Neural progenitor cell (in vitro differentiated cells): ENCODE measurements at regions not wholly inside any gene's neighbourhood (a gene's known extent, or its start where the extent isn't known, plus 50 kb on each side); places are given as distances from the start of the nearest gene placed in this dataset.

ENCODE experiments used
- DNase-seq: peaks from one replicate; pipeline ENCODE4 v3.0.0-alpha.2; 2016; ENCODE audit warnings: low spot score
- H2AFZ ChIP-seq: fragments of 200-600 bp; sonication (generic); replicated peaks from 2 replicates; pipeline ENCODE4 v1.6.1; 2016; ENCODE audit warnings: antibody characterized with exemption
- H3F3A ChIP-seq: fragments of 200-600 bp; sonication (generic); 2 replicates; pipeline ENCODE4 v1.6.1; 2016; ENCODE audit warnings: antibody characterized with exemption, low read depth
- H3K27ac ChIP-seq: fragments of 200-600 bp; sonication (generic); 2 replicates; pipeline ENCODE4 v1.5.1; 2016; ENCODE audit warnings: mild to moderate bottlenecking
- H3K27me3 ChIP-seq: fragments of 200-600 bp; sonication (generic); 2 replicates; pipeline ENCODE4 v1.6.1; 2016; ENCODE audit warnings: mild to moderate bottlenecking, moderate library complexity
- H3K36me3 ChIP-seq: fragments of 200-600 bp; sonication (generic); 2 replicates; pipeline ENCODE4 v1.5.1; 2016
- H3K4me1 ChIP-seq: fragments of 200-600 bp; sonication (generic); 2 replicates; pipeline ENCODE4 v1.6.1; 2016; ENCODE audit warnings: mixed run types
- H3K4me2 ChIP-seq: fragments of 200-600 bp; sonication (generic); 2 replicates; pipeline ENCODE4 v1.6.1; 2016
- H3K4me3 ChIP-seq: fragments of 200-600 bp; sonication (generic); 2 replicates; pipeline ENCODE4 v1.5.1; 2016
- H3K79me2 ChIP-seq: fragments of 200-600 bp; sonication (generic); 2 replicates; pipeline ENCODE4 v1.6.1; 2016; ENCODE audit warnings: low read depth
- H3K9ac ChIP-seq: fragments of 200-600 bp; sonication (generic); 2 replicates; pipeline ENCODE4 v1.6.1; 2016
- H3K9me3 ChIP-seq: fragments of 200-600 bp; sonication (generic); 2 replicates; pipeline ENCODE4 v1.5.1; 2016; ENCODE audit warnings: low read depth
- H4K20me1 ChIP-seq: fragments of 200-600 bp; sonication (generic); 2 replicates; pipeline ENCODE4 v1.6.1; 2016; ENCODE audit warnings: low read depth
- H3K27ac Mint-ChIP-seq: 3 replicates; pipeline ENCODE4 v1.8.0; 2021; ENCODE audit warnings: mixed read lengths
- H3K27me3 Mint-ChIP-seq: 2 replicates; pipeline ENCODE4 v1.8.0; 2022; ENCODE audit warnings: low read depth, mild to moderate bottlenecking, inconsistent platforms, moderate library complexity, mixed read lengths; ENCODE audit not compliant: insufficient read depth
- H3K36me3 Mint-ChIP-seq: 3 replicates; pipeline ENCODE4 v1.8.0; 2021; ENCODE audit warnings: mixed read lengths
- H3K4me1 Mint-ChIP-seq: 3 replicates; pipeline ENCODE4 v1.8.0; 2021; ENCODE audit warnings: mixed read lengths
- H3K4me3 Mint-ChIP-seq: 3 replicates; pipeline ENCODE4 v1.8.0; 2021; ENCODE audit warnings: mild to moderate bottlenecking, moderate library complexity, mixed read lengths
- H3K9me3 Mint-ChIP-seq: 3 replicates; pipeline ENCODE4 v1.8.0; 2020; ENCODE audit warnings: mixed read lengths
- EZH2 ChIP-seq: fragments of 200-600 bp; sonication (generic); IDR thresholded peaks from 2 replicates; pipeline ENCODE4 v1.6.1; 2017; ENCODE audit warnings: antibody characterized with exemption, mild to moderate bottlenecking, moderate library complexity
- EZH2phosphoT487 ChIP-seq: fragments of 200-600 bp; sonication (generic); IDR thresholded peaks from 2 replicates; pipeline ENCODE4 v1.6.1; 2017; ENCODE audit warnings: antibody characterized with exemption
- TF ChIP-seq, protein P1 (sequence below): fragments of 200-600 bp; sonication (generic); IDR thresholded peaks from 2 replicates; pipeline ENCODE4 v1.5.1; 2017; ENCODE audit warnings: antibody characterized with exemption, mild to moderate bottlenecking

DNA sequence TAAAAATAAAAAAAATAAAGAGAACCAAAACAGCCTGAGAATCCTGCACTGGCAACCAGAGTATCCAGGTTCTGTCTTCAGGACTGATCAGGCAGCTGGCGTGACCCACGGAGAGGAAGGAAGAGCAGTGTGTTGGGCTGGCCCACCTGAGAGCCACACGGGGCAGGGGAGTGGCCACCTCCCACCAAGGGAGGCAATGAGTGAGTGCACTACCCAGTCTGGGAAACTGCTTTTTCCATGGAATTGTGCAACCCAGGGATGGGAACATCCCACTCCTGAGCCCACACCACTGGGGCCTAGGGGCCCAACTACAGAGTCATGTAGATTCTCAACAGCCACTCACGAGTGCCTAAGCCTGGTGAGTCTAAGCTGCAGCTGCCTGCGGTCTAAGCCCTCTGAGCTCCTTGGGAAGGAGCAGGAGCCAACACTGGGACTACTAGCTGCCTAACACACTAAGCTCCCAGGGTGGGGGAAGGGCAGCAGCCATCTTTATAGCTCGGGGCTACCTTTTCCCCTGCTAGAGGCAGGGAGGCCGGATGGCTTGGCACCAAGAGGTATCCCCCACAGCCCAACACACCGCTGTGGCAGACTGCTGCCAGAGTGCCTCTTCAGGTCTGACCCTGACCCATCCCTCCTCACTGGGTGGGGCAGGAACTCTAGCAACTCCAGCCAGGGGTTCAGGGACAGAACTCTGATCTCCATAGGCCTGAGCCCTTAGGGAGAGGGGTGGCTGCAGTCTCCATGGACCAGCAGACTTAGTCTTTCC, 610.9 kb downstream of the RERGL start:
- Histone ChIP-seq H3K79me2 (no peaks in the 10 kb centered on the region), H3K36me3 (no peaks in the 10 kb centered on the region), H3K9ac (no peak overlapping the region), H3K4me3 (no peak overlapping the region), H2AFZ (no peak overlapping the region), H3K27me3 (no peaks in the 10 kb centered on the region), H3K9me3 (no peaks in the 10 kb centered on the region), H3F3A (no peaks in the 10 kb centered on the region), H3K27ac (no peak overlapping the region), H3K4me2 (no peak overlapping the region), H3K4me1 (no peaks in the 10 kb centered on the region), H4K20me1 (no peaks in the 10 kb centered on the region)
- peaks cover 2% of the 10 kb centered on the region for H3K27me3 Mint-ChIP-seq
- no peaks in the 10 kb centered on the region for H3K4me1 Mint-ChIP-seq
- no peak overlapping the region for H3K27ac Mint-ChIP-seq
- TF ChIP-seq, protein P1, sequence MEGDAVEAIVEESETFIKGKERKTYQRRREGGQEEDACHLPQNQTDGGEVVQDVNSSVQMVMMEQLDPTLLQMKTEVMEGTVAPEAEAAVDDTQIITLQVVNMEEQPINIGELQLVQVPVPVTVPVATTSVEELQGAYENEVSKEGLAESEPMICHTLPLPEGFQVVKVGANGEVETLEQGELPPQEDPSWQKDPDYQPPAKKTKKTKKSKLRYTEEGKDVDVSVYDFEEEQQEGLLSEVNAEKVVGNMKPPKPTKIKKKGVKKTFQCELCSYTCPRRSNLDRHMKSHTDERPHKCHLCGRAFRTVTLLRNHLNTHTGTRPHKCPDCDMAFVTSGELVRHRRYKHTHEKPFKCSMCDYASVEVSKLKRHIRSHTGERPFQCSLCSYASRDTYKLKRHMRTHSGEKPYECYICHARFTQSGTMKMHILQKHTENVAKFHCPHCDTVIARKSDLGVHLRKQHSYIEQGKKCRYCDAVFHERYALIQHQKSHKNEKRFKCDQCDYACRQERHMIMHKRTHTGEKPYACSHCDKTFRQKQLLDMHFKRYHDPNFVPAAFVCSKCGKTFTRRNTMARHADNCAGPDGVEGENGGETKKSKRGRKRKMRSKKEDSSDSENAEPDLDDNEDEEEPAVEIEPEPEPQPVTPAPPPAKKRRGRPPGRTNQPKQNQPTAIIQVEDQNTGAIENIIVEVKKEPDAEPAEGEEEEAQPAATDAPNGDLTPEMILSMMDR, result no peak
- no peak for TF ChIP-seq EZH2phosphoT487
- no peak for TF ChIP-seq EZH2
- peaks cover 11% of the 10 kb centered on the region for H3K9me3 Mint-ChIP-seq
- DNase-seq, result no peak
- H3K36me3 Mint-ChIP-seq, result no peaks in the 10 kb centered on the region
- no peak overlapping the region for H3K4me3 Mint-ChIP-seq

DNA sequence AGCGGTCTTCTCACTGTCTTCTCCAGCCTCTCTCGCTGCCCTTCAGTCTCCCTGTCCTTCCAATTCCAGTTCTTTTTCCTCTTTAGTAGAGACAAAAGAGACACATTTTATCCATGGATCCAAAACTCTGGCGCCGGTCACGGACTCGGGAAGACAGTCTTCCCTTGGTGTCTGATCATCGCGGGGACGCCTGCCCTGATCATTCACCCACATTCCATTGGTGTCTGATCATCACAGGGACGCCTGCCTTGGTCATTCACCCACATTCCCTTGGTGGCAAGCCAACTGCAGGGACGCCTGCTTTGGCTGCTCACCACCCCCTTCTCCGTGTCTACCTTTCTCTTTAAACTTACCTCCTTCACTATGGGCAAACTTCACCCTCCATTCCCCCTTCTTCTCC, 619.5 kb downstream of the RERGL start:
- TF ChIP-seq EZH2phosphoT487, result no peak
- TF ChIP-seq, protein P1, result no peak
- no peak for TF ChIP-seq EZH2
- Histone ChIP-seq H3F3A (no peaks in the 10 kb centered on the region), H3K4me2 (no peak overlapping the region), H3K36me3 (no peaks in the 10 kb centered on the region), H3K4me3 (no peak overlapping the region), H3K4me1 (no peaks in the 10 kb centered on the region), H4K20me1 (no peaks in the 10 kb centered on the region), H3K27me3 (no peaks in the 10 kb centered on the region), H3K27ac (no peak overlapping the region), H3K79me2 (no peaks in the 10 kb centered on the region), H3K9ac (no peak overlapping the region), H2AFZ (no peak overlapping the region), H3K9me3 (no peaks in the 10 kb centered on the region)
- H3K4me3 Mint-ChIP-seq, result no peak overlapping the region
- H3K27ac Mint-ChIP-seq, result no peak overlapping the region
- peaks cover 5% of the 10 kb centered on the region for H3K4me1 Mint-ChIP-seq
- peaks cover 7% of the 10 kb centered on the region for H3K9me3 Mint-ChIP-seq
- H3K36me3 Mint-ChIP-seq, result no peaks in the 10 kb centered on the region
- H3K27me3 Mint-ChIP-seq, result peaks cover 7% of the 10 kb centered on the region
- DNase-seq, result no peak

DNA sequence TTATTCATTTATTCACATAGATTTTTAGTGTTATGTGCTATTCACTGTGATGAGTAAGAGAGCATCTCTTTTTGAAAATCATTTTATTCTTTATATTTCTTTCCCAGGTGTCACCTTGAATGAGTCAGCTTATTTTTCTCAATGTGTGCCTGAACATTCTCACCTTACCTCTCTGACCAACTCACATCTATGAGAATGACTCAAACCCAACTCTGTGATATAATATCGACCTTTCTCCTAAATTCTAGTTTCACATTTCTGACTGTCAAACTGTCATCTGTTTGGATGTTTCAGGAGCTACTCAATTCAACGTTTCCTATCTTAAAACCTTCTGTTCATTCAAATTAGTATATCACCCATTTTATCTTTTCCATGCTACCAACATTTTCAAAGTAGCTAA, 630.8 kb downstream of the RERGL start:
- Mint-ChIP-seq H3K9me3 (no peaks in the 10 kb centered on the region), H3K36me3 (no peaks in the 10 kb centered on the region), H3K4me1 (peaks cover 4% of the 10 kb centered on the region), H3K27me3 (no peaks in the 10 kb centered on the region), H3K27ac (no peak overlapping the region), H3K4me3 (no peak overlapping the region)
- H2AFZ ChIP-seq, result no peak overlapping the region
- no peak overlapping the region for H3K9ac ChIP-seq
- H3K4me1 ChIP-seq, result peaks cover 7% of the 10 kb centered on the region
- no peak overlapping the region for H3K4me2 ChIP-seq
- no peak for DNase-seq
- TF ChIP-seq EZH2phosphoT487 (no peak), EZH2 (no peak)
- TF ChIP-seq, protein P1, result no peak
- no peaks in the 10 kb centered on the region for H3F3A ChIP-seq
- no peaks in the 10 kb centered on the region for H3K79me2 ChIP-seq
- no peaks in the 10 kb centered on the region for H3K9me3 ChIP-seq
- H3K36me3 ChIP-seq, result no peaks in the 10 kb centered on the region
- no peaks in the 10 kb centered on the region for H3K27me3 ChIP-seq
- no peak overlapping the region for H3K4me3 ChIP-seq
- H4K20me1 ChIP-seq, result no peaks in the 10 kb centered on the region
- no peak overlapping the region for H3K27ac ChIP-seq
